ENCODE measurements at regions not wholly inside any gene's neighbourhood (a gene's known extent, or its start where the extent isn't known, plus 50 kb on each side); places are given as distances from the start of the nearest gene placed in this dataset.

GRCh38 chr1:57833296-57833695 lies 409.4 kb upstream of the DAB1 start:
- TF ChIP-seq MEF2A (IDR thresholded peaks at IDR 0.05; ENCODE audit: insufficient read depth, low read depth, low read length) (no peak), USF1 (IDR thresholded peaks at IDR 0.05; ENCODE audit: borderline replicate concordance, extremely low read length, insufficient read depth, low read depth, low read length) (no peak), YY1 (IDR thresholded peaks at IDR 0.05; ENCODE audit: low read depth, low read length) (no peak)

All from GM12878 (cell line).